ENCODE measurements at regions not wholly inside any gene's neighbourhood (a gene's known extent, or its start where the extent isn't known, plus 50 kb on each side); places are given as distances from the start of the nearest gene placed in this dataset.

DNA sequence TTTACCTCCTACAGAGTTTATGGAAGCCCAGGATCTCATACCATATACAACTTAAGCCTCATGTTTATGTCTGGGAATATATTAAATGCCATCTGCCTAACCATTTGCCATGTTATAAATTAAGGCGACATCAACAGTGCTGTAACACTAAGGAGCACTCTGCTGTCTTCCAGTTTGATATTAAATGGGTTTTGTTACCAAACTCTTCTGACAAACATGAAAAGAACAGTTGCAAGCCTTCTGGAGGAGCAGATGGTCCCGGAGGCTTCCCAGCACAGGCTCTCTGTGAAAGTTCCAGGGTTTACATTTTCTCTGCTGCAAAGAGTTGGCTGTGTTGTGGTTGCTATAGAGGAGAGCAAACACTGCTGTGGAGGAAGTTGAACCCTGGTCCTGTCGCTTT is 545.3 kb upstream of the SALL1 start:
- TF ChIP-seq CTCF (conservative IDR thresholded peaks at IDR 0.05; ENCODE audit: low read depth in 2 of 2), result no peak
- TF ChIP-seq EZH2 (IDR thresholded peaks at IDR 0.05; ENCODE audit: low read depth, unreplicated experiment), result no peak
- TF ChIP-seq POLR2AphosphoS5 (IDR thresholded peaks at IDR 0.05; ENCODE audit: low read depth), result no peak
- no peak for TF ChIP-seq ETS1 (IDR thresholded peaks at IDR 0.05)
- no peak for TF ChIP-seq EZH2phosphoT487 (IDR thresholded peaks at IDR 0.05; ENCODE audit: unreplicated experiment)
- TF ChIP-seq JUNB (IDR thresholded peaks at IDR 0.05; ENCODE audit: unreplicated experiment), result no peak
- no peak for TF ChIP-seq REST (IDR thresholded peaks at IDR 0.05; ENCODE audit: unreplicated experiment)
